Esophagus squamous epithelium (tissue), 5 donors: ENCODE measurements at regions not wholly inside any gene's neighbourhood (a gene's known extent, or its start where the extent isn't known, plus 50 kb on each side); places are given as distances from the start of the nearest gene placed in this dataset.

Source experiments
- DNase-seq: peaks from one replicate; lab custom pipeline; 2025; lab: John Stamatoyannopoulos, UW
- H3K27ac ChIP-seq, 4 donors: fragments of 200-600 bp; sonication (generic); one replicate each; pipeline ENCODE4 v1.5.1; 2016 to 2019; ENCODE audit warnings: mild to moderate bottlenecking in 1 of 4
- H3K27me3 ChIP-seq, 4 donors: fragments of 200-600 bp; sonication (generic); 1 replicate in 3 of 4; 2 replicates in 1 of 4; pipeline versions ENCODE4 v1.5.1 to v1.6.0; 2017 to 2021; ENCODE audit warnings: antibody characterized with exemption in 1 of 4
- H3K36me3 ChIP-seq, 3 donors: fragments of 200-600 bp; sonication (generic); one replicate each; pipeline ENCODE4 v1.5.1; 2016 to 2019
- H3K4me1 ChIP-seq, 3 donors: fragments of 200-600 bp; sonication (generic); one replicate each; pipeline ENCODE4 v1.5.1; 2017 to 2019
- H3K4me3 ChIP-seq, 4 donors: fragments of 200-600 bp; sonication (generic); 1 replicate in 3 of 4; 2 replicates in 1 of 4; pipeline ENCODE4 v1.5.1; 2016 to 2019; ENCODE audit warnings: mild to moderate bottlenecking in 2 of 4, moderate library complexity in 1 of 4
- H3K9me3 ChIP-seq, 3 donors: fragments of 200-600 bp; sonication (generic); one replicate each; pipeline ENCODE4 v1.5.1; 2016 to 2019
- POLR2A ChIP-seq, 4 donors: fragments of 450-650 bp; IDR thresholded peaks; one replicate each; pipeline ENCODE4 v1.6.1; 2017; ENCODE audit warnings: antibody characterized with exemption in 4 of 4, mild to moderate bottlenecking in 4 of 4, moderate library complexity in 3 of 4
- WGBS, 2 donors: methylation state at CpG; one replicate each; pipeline ENCODE4 v1.1.5; 2018; 5-methylcytosine and 5-hydroxymethylcytosine counted together
- intact Hi-C: fragments of 100-400 bp; cut with DNase I; formaldehyde crosslinking; loops from one replicate; pipeline ENCODE4 v1.15.0; 2022
- TF ChIP-seq, protein P1 (sequence below), 6 experiments: fragments of 450-650 bp in 4 of 6; fragments of 200-600 bp in 2 of 6; sonication (generic) in 2 of 6; IDR thresholded peaks; one replicate each; pipeline ENCODE4 v1.5.1; 2016 to 2019; ENCODE audit warnings: antibody characterized with exemption in 6 of 6, mild to moderate bottlenecking in 4 of 6, moderate library complexity in 4 of 6
- donor health status: DM: yes; HTN: yes; CAD: no.

DNA sequence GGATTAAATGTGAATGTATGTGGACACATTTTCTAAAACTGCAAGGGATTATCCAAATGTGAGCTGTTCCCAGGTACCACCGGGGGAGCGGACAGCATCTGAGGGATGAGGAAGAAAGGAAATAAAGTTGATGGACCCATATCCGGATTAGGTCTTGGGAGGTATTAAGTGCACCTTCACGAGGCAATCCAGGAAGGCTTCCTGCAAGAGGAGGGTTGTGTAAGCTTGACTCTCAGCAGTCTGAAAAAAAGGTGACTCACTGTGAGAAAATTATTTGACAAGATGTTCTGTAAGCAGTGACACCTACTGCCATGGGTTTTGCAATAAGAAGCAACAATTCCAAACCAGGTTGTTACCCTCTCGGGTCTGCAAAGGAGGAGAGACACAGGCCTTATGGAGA lies 55.0 kb upstream of the LRFN2 start:
- Histone ChIP-seq H3K36me3 (no peaks in the 10 kb centered on the region), H3K27ac (no peak overlapping the region), H3K9me3 (no peaks in the 10 kb centered on the region), H3K27me3 (peaks cover 0 to 35% (median 0%) of the 10 kb centered on the region in 4 donors), H3K4me1 (peaks cover 0 to 8% (median 0%) of the 10 kb centered on the region in 3 donors), H3K4me3 (no peak overlapping the region)
- DNase-seq: no peak
- intact Hi-C loops: no loop called here
- TF ChIP-seq, protein P1, sequence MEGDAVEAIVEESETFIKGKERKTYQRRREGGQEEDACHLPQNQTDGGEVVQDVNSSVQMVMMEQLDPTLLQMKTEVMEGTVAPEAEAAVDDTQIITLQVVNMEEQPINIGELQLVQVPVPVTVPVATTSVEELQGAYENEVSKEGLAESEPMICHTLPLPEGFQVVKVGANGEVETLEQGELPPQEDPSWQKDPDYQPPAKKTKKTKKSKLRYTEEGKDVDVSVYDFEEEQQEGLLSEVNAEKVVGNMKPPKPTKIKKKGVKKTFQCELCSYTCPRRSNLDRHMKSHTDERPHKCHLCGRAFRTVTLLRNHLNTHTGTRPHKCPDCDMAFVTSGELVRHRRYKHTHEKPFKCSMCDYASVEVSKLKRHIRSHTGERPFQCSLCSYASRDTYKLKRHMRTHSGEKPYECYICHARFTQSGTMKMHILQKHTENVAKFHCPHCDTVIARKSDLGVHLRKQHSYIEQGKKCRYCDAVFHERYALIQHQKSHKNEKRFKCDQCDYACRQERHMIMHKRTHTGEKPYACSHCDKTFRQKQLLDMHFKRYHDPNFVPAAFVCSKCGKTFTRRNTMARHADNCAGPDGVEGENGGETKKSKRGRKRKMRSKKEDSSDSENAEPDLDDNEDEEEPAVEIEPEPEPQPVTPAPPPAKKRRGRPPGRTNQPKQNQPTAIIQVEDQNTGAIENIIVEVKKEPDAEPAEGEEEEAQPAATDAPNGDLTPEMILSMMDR (IDR thresholded peaks at IDR 0.05): no peak
- no peak for TF ChIP-seq POLR2A (IDR thresholded peaks at IDR 0.05)
- 82 to 84% methylated on average over 5 of the region's 5 CpGs for WGBS, 2 donors

DNA sequence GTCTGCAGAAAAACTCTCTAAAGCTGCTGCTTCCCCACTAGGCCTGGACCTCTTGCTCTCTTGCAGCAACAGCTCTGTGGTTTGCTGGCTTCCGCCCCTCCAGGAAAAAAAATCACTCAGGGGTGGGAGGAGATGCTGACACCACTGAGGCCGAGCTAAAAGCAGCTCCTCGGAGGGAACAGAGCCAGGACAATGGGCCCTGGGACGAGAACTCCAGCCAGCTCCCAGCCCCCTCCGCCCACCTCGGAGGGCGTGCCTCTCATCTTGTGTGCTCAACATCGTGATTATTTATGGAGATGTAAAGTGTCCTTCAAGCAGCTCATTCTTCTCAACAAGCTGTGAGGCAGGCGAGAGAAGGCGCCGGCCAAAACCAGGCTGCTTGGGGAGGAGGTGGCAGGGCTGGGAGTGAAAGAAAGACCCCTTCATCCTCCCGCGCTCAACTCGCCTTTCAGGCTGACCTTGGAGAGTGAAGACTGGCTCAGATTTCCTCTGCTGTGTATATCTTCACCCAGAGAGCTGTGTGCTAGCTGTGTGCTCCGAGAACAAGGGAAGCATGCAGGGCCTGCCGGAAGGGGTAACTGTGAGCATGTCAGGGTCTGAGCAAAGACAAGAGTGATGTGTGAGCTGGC lies 53.5 kb upstream of the LRFN2 start:
- no peaks in the 10 kb centered on the region for H3K9me3 ChIP-seq
- no peak for DNase-seq
- intact Hi-C loops: no loop called here
- no peak for TF ChIP-seq POLR2A (IDR thresholded peaks at IDR 0.05)
- TF ChIP-seq, protein P1 (IDR thresholded peaks at IDR 0.05): no peak
- peaks cover 0 to 25% (median 0%) of the 10 kb centered on the region in 4 donors for H3K27me3 ChIP-seq
- peaks cover 0 to 8% (median 0%) of the 10 kb centered on the region in 3 donors for H3K4me1 ChIP-seq
- WGBS, 2 donors: 33 to 43% methylated on average over 5 to 15 of the region's 16 CpGs
- no peak overlapping the region for H3K4me3 ChIP-seq
- no peaks in the 10 kb centered on the region for H3K36me3 ChIP-seq
- H3K27ac ChIP-seq: no peak overlapping the region
